ENCODE measurements at regions not wholly inside any gene's neighbourhood (a gene's known extent, or its start where the extent isn't known, plus 50 kb on each side); places are given as distances from the start of the nearest gene placed in this dataset.

DNA sequence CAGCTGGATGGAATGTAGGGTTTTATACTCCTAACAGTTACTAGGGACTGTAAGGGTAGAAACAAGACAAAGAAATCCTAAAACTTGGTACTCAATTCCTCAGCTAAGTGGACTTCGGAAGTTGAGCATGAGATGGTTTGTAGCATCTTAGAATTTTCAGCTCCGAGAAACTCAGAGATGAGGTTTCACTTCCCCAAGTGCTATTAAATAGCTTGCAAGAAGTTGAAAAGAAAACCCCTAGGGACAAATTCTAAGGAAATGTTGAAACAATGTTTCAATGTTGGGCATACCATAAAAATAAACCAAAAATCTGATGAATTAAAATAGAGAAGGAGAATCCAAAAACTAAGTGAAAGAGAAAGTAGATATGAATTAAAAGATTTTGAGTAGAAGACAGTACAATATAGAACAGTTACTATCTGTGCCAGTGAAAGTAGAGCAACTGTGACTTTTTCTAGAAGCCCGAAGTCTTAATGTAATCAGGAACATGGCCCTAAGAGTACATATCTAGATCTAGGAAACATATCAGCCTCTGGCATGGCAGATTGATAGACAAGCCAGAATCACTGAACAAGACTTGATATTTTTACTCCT lies 308.6 kb upstream of the RGMB start:
- no peak for TF ChIP-seq EP300 (IDR thresholded peaks at IDR 0.05)
- TF ChIP-seq, protein P1, sequence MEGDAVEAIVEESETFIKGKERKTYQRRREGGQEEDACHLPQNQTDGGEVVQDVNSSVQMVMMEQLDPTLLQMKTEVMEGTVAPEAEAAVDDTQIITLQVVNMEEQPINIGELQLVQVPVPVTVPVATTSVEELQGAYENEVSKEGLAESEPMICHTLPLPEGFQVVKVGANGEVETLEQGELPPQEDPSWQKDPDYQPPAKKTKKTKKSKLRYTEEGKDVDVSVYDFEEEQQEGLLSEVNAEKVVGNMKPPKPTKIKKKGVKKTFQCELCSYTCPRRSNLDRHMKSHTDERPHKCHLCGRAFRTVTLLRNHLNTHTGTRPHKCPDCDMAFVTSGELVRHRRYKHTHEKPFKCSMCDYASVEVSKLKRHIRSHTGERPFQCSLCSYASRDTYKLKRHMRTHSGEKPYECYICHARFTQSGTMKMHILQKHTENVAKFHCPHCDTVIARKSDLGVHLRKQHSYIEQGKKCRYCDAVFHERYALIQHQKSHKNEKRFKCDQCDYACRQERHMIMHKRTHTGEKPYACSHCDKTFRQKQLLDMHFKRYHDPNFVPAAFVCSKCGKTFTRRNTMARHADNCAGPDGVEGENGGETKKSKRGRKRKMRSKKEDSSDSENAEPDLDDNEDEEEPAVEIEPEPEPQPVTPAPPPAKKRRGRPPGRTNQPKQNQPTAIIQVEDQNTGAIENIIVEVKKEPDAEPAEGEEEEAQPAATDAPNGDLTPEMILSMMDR (IDR thresholded peaks at IDR 0.05), result no peak
- TF ChIP-seq POLR2AphosphoS5 (IDR thresholded peaks at IDR 0.05), result no peak
